ENCODE measurements at regions not wholly inside any gene's neighbourhood (a gene's known extent, or its start where the extent isn't known, plus 50 kb on each side); places are given as distances from the start of the nearest gene placed in this dataset.

DNA sequence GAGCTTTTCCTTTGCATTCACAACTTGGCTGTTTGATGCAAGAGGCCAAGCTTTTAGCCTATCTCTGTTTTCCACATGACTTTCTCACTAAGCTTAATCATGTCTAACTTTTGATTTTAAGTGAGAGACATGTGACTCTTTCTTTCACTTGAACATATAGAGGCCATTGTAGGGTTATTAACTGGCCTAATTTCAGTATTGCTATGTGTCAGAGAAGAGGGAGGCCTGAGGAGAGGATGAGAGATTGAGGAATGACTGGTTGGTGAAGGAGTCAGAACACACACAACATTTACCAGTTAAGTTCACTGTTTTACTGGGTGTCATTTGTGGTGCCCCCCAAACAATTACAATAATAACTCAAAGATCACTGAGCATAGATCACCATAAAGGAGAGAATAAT is 193.5 kb downstream of the CYYR1 start:
- H3K36me3 ChIP-seq, result no peaks in the 10 kb centered on the region
- intact Hi-C loops (cut with DNase I; ENCODE audit: low total_unique reads), result no loop called here
- no peak overlapping the region for H3K4me3 ChIP-seq
- no peak for TF ChIP-seq POLR2AphosphoS5 (IDR thresholded peaks at IDR 0.05)
- no peak for TF ChIP-seq POLR2A (IDR thresholded peaks at IDR 0.05)
- TF ChIP-seq, protein P1, sequence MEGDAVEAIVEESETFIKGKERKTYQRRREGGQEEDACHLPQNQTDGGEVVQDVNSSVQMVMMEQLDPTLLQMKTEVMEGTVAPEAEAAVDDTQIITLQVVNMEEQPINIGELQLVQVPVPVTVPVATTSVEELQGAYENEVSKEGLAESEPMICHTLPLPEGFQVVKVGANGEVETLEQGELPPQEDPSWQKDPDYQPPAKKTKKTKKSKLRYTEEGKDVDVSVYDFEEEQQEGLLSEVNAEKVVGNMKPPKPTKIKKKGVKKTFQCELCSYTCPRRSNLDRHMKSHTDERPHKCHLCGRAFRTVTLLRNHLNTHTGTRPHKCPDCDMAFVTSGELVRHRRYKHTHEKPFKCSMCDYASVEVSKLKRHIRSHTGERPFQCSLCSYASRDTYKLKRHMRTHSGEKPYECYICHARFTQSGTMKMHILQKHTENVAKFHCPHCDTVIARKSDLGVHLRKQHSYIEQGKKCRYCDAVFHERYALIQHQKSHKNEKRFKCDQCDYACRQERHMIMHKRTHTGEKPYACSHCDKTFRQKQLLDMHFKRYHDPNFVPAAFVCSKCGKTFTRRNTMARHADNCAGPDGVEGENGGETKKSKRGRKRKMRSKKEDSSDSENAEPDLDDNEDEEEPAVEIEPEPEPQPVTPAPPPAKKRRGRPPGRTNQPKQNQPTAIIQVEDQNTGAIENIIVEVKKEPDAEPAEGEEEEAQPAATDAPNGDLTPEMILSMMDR (IDR thresholded peaks at IDR 0.05), result no peak
- no peak for TF ChIP-seq EP300 (IDR thresholded peaks at IDR 0.05; ENCODE audit: low read depth)
- DNase-seq, result no peak
- in situ Hi-C loops (cut with MboI; ENCODE audit: low pct_ligation_motif_present in 1 of 4, low pct_unique_long_range_greater_than_20kb in 1 of 4, low sequenced_read_pairs in 3 of 4), result no loop called here
- no peaks in the 10 kb centered on the region for H3K27me3 ChIP-seq
- peaks cover 0 to 6% (median 0%) of the 10 kb centered on the region in 4 donors for H3K4me1 ChIP-seq
- H3K9me3 ChIP-seq, result no peaks in the 10 kb centered on the region
- no peak overlapping the region for H3K27ac ChIP-seq

DNA sequence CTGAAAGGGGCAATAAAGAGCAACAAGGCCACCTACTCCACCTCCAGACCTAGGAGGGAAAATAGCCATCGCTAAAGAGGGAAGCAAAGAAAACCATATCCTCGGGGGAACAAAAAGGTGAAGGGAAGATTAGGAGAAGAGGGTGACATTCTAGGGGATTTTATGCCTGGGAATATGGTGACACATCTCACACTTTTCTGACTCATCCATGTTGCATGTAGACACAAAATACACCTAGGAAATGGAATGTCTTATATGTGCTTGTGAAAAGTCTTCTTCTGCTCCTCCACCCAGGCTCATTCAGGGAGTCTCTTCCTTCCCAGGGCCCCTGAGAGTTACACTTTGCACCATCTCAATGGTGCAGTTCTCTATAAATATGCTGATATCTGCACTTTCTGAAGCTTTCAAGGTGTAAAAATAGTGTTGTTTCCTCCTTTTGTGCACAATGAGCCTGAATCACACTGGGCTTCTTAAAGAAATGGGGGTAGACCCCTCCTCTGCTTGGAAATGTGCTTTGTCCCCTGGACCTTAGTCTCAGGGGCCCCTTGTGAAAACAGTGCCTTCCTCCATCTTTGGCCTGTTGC is 195.9 kb downstream of the CYYR1 start:
- in situ Hi-C loops (cut with MboI; ENCODE audit: low pct_ligation_motif_present in 1 of 4, low pct_unique_long_range_greater_than_20kb in 1 of 4, low sequenced_read_pairs in 3 of 4), result no loop called here
- Histone ChIP-seq H3K4me3 (no peak overlapping the region), H3K36me3 (no peaks in the 10 kb centered on the region), H3K27ac (no peak overlapping the region), H3K4me1 (peaks cover 0 to 6% (median 0%) of the 10 kb centered on the region in 4 donors), H3K9me3 (no peaks in the 10 kb centered on the region), H3K27me3 (no peaks in the 10 kb centered on the region)
- TF ChIP-seq POLR2AphosphoS5 (IDR thresholded peaks at IDR 0.05) (no peak), POLR2A (IDR thresholded peaks at IDR 0.05) (no peak), EP300 (IDR thresholded peaks at IDR 0.05; ENCODE audit: low read depth) (no peak)
- TF ChIP-seq, protein P1 (IDR thresholded peaks at IDR 0.05), result no peak
- intact Hi-C loops (cut with DNase I; ENCODE audit: low total_unique reads), result no loop called here
- no peak for DNase-seq
- 79 to 89% methylated on average over 2 of the region's 2 CpGs for WGBS, 2 donors (ENCODE audit: low coverage in 1 of 2)

DNA sequence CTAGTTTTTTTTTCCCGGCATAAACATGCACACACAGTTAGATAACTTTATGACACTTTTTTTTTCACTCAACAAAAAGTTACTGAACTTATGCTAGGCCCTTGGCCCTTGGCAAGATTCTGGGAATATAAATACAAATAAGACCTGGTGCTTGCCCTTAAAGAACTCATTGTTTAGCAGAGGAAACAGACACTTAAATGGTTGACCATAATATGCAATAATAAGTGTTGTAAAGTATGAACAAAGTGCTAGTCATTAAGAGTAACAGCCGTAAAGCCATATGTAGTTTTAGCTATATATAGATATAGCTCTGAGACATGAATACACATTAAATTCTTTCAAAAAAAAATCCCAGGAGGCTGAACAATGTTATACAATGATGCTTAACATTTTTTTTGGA is 198.3 kb downstream of the CYYR1 start:
- Histone ChIP-seq H3K36me3 (no peaks in the 10 kb centered on the region), H3K4me3 (no peak overlapping the region), H3K27me3 (no peaks in the 10 kb centered on the region), H3K9me3 (no peaks in the 10 kb centered on the region), H3K4me1 (peaks cover 0 to 6% (median 0%) of the 10 kb centered on the region in 4 donors), H3K27ac (no peak overlapping the region)
- 31 to 37% methylated on average over 2 of the region's 2 CpGs for WGBS, 2 donors (ENCODE audit: low coverage in 1 of 2)
- in situ Hi-C loops (cut with MboI; ENCODE audit: low pct_ligation_motif_present in 1 of 4, low pct_unique_long_range_greater_than_20kb in 1 of 4, low sequenced_read_pairs in 3 of 4) (no loop called here), intact Hi-C loops (cut with DNase I; ENCODE audit: low total_unique reads) (no loop called here)
- no peak for DNase-seq
- TF ChIP-seq POLR2A (IDR thresholded peaks at IDR 0.05) (no peak), EP300 (IDR thresholded peaks at IDR 0.05; ENCODE audit: low read depth) (no peak), POLR2AphosphoS5 (IDR thresholded peaks at IDR 0.05) (no peak)

DNA sequence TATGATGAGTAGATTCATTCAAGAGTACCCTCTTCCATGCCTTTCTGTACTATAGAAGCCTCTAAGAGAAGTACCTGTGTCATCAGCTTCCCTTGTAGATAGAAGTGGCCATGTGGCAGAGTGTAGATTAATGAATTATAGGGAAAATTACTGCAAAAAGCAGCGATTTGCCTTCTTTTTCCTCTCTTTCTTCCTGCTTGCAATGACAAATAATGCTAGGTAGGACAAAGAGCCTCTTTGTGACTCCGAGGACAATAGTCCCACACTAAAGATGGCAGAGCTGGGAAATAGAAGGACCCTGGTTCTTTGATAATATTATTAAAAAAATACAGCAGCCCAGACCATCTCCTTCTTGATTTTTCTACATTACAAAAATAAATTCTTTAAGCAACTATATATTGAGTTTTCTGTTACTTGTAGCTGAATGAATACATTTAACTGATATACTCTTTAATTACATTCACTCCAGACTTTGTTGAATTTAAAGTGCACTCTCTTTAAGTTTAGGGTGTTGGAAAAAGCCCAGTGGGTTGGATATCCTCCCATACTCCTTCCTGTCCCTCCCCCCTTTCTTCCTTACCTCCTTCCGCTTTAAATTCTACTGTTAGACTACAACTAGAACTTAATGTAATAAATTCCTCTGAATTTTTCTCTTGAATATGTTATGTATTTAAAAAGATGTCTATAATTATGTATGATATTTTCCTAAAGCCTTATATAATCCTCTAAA is 198.2 kb upstream of the APP start:
- H3K4me1 ChIP-seq, result no peaks in the 10 kb centered on the region
- TF ChIP-seq POLR2AphosphoS5 (IDR thresholded peaks at IDR 0.05) (no peak), EP300 (IDR thresholded peaks at IDR 0.05; ENCODE audit: low read depth) (no peak), POLR2A (IDR thresholded peaks at IDR 0.05) (no peak)
- TF ChIP-seq, protein P1 (IDR thresholded peaks at IDR 0.05), result no peak
- no peaks in the 10 kb centered on the region for H3K36me3 ChIP-seq
- no peak for DNase-seq
- WGBS, 2 donors (ENCODE audit: low coverage in 1 of 2), result 58 to 64% methylated on average over 3 of the region's 3 CpGs
- H3K9me3 ChIP-seq, result no peaks in the 10 kb centered on the region
- H3K27ac ChIP-seq, result no peak overlapping the region
- intact Hi-C loops (cut with DNase I; ENCODE audit: low total_unique reads) (no loop called here), in situ Hi-C loops (cut with MboI; ENCODE audit: low pct_ligation_motif_present in 1 of 4, low pct_unique_long_range_greater_than_20kb in 1 of 4, low sequenced_read_pairs in 3 of 4) (no loop called here)
- H3K4me3 ChIP-seq, result no peak overlapping the region
- no peaks in the 10 kb centered on the region for H3K27me3 ChIP-seq

All from transverse colon (tissue), 4 donors.